Fibroblast of lung (primary cell): ENCODE measurements at regions not wholly inside any gene's neighbourhood (a gene's known extent, or its start where the extent isn't known, plus 50 kb on each side); places are given as distances from the start of the nearest gene placed in this dataset.

Experiments
- DNase-seq, 2 donors: peaks; one replicate each; pipeline versions ENCODE4 v3.0.0 to v3.0.0-alpha.2; 2010; ENCODE audit warnings: low read depth in 2 of 2
- H2AFZ ChIP-seq: 2 replicates; pipeline ENCODE4 v1.5.1; 2012; ENCODE audit warnings: low read length, control low read depth, inconsistent platforms
- H3K27ac ChIP-seq: 2 replicates; pipeline ENCODE4 v1.5.1; 2011; ENCODE audit warnings: low read length, control low read depth; ENCODE audit not compliant: insufficient read depth
- H3K27me3 ChIP-seq: 2 replicates; pipeline ENCODE4 v1.5.1; 2011; ENCODE audit warnings: mild to moderate bottlenecking, low read length; ENCODE audit not compliant: control insufficient read depth, insufficient read depth
- H3K36me3 ChIP-seq: 2 replicates; pipeline ENCODE4 v1.5.1; 2011; ENCODE audit warnings: low read length; ENCODE audit not compliant: control insufficient read depth, insufficient read depth
- H3K4me1 ChIP-seq: 2 replicates; pipeline ENCODE4 v1.5.1; 2011; ENCODE audit warnings: low read length; ENCODE audit not compliant: control insufficient read depth, insufficient read depth; ENCODE audit errors: extremely low read depth
- H3K4me2 ChIP-seq: 2 replicates; pipeline ENCODE4 v1.5.1; 2011; ENCODE audit warnings: low read length, control low read depth; ENCODE audit not compliant: insufficient read depth; ENCODE audit errors: extremely low read depth
- H3K4me3 ChIP-seq, 4 experiments: fragments of 200-600 bp in 1 of 4; sonication (generic) in 1 of 4; replicated peaks in 1 of 4; 2 replicates each; pipeline ENCODE4 v1.5.1; 2011 to 2016; ENCODE audit warnings: low read length in 4 of 4, low read depth in 3 of 4, mild to moderate bottlenecking in 3 of 4, control low read depth in 2 of 4, inconsistent platforms in 1 of 4, mixed read lengths in 1 of 4; ENCODE audit not compliant: insufficient read depth in 1 of 4; ENCODE audit errors: control extremely low read depth in 1 of 4
- H3K79me2 ChIP-seq: 2 replicates; pipeline ENCODE4 v1.5.1; 2012; ENCODE audit warnings: mild to moderate bottlenecking, low read length, inconsistent platforms; ENCODE audit not compliant: control insufficient read depth, insufficient read depth
- H3K9ac ChIP-seq: 2 replicates; pipeline ENCODE4 v1.5.1; 2011; ENCODE audit warnings: mild to moderate bottlenecking, low read length, control low read depth; ENCODE audit not compliant: insufficient read depth
- H3K9me3 ChIP-seq: 2 replicates; pipeline ENCODE4 v1.5.1; 2012; ENCODE audit warnings: low read depth, low read length; ENCODE audit not compliant: control insufficient read depth, insufficient read depth
- H4K20me1 ChIP-seq: 2 replicates; pipeline ENCODE4 v1.5.1; 2011; ENCODE audit warnings: low read length; ENCODE audit not compliant: control insufficient read depth, insufficient read depth; ENCODE audit errors: extremely low read depth
- EZH2 ChIP-seq: IDR thresholded peaks from 2 replicates; pipeline ENCODE4 v1.5.1; 2012; ENCODE audit warnings: low read length, control low read depth, mild to moderate bottlenecking; ENCODE audit errors: missing control alignments
- TF ChIP-seq, protein P1 (sequence below), 2 donors: IDR thresholded peaks in 1 of 2; conservative IDR thresholded peaks in 1 of 2; 1 replicate in 1 of 2; 2 replicates in 1 of 2; pipeline ENCODE4 v1.5.1; 2011 to 2012; ENCODE audit warnings: low read length in 2 of 2, control low read depth in 1 of 2, inconsistent platforms in 1 of 2, low read depth in 1 of 2, mild to moderate bottlenecking in 1 of 2

DNA sequence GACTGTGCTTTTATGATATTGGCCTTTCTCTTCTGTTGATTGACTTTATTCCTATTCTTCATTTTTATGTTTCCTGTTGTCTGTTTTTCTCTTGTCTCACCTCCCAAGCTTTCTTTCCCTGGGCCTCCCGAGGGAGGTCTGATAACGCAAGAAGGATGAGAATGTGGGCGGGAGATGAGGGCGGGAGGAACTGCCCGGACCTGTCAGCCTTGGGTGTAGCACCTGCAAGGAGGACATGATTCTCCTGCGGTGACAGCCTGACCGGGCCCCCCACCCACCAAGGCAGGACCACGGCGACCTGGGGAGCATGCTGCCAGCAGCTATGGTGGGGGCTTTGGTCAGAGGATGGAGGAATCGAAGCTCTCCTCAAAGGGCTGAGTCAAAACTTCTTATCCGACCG is 86.9 kb downstream of the PLEKHG1 start:
- no peaks in the 10 kb centered on the region for H3K27me3 ChIP-seq
- H2AFZ ChIP-seq, result no peak overlapping the region
- no peak for DNase-seq
- H3K4me2 ChIP-seq, result no peak overlapping the region
- no peaks in the 10 kb centered on the region for H4K20me1 ChIP-seq
- no peaks in the 10 kb centered on the region for H3K4me1 ChIP-seq
- no peaks in the 10 kb centered on the region for H3K9me3 ChIP-seq
- no peak overlapping the region for H3K4me3 ChIP-seq
- no peak overlapping the region for H3K27ac ChIP-seq
- no peaks in the 10 kb centered on the region for H3K79me2 ChIP-seq
- TF ChIP-seq, protein P1, sequence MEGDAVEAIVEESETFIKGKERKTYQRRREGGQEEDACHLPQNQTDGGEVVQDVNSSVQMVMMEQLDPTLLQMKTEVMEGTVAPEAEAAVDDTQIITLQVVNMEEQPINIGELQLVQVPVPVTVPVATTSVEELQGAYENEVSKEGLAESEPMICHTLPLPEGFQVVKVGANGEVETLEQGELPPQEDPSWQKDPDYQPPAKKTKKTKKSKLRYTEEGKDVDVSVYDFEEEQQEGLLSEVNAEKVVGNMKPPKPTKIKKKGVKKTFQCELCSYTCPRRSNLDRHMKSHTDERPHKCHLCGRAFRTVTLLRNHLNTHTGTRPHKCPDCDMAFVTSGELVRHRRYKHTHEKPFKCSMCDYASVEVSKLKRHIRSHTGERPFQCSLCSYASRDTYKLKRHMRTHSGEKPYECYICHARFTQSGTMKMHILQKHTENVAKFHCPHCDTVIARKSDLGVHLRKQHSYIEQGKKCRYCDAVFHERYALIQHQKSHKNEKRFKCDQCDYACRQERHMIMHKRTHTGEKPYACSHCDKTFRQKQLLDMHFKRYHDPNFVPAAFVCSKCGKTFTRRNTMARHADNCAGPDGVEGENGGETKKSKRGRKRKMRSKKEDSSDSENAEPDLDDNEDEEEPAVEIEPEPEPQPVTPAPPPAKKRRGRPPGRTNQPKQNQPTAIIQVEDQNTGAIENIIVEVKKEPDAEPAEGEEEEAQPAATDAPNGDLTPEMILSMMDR (conservative IDR thresholded peaks at IDR 0.05 in 1 of 2, IDR thresholded peaks at IDR 0.05 in 1 of 2; ENCODE audit: low read depth in 1 of 2, low read length in 2 of 2), result no peak
- no peak for TF ChIP-seq EZH2
- no peaks in the 10 kb centered on the region for H3K36me3 ChIP-seq
- no peak overlapping the region for H3K9ac ChIP-seq

- no peak overlapping the region for H3K4me2 ChIP-seq
- no peak overlapping the region for H3K9ac ChIP-seq
- H3K27ac ChIP-seq, result no peak overlapping the region
- no peaks in the 10 kb centered on the region for H3K36me3 ChIP-seq
- H3K4me3 ChIP-seq, result no peak overlapping the region
- H4K20me1 ChIP-seq, result no peaks in the 10 kb centered on the region
- no peak overlapping the region for H2AFZ ChIP-seq
- H3K9me3 ChIP-seq, result no peaks in the 10 kb centered on the region
- no peaks in the 10 kb centered on the region for H3K4me1 ChIP-seq
- H3K79me2 ChIP-seq, result no peaks in the 10 kb centered on the region
- TF ChIP-seq, protein P1 (conservative IDR thresholded peaks at IDR 0.05 in 1 of 2, IDR thresholded peaks at IDR 0.05 in 1 of 2; ENCODE audit: low read depth in 1 of 2, low read length in 2 of 2), result no peak
- TF ChIP-seq EZH2, result no peak
- DNase-seq, result no peak
- H3K27me3 ChIP-seq, result no peaks in the 10 kb centered on the region
Observed at GRCh38 chr6:150687508-150687907, 87.8 kb downstream of the PLEKHG1 start.

GRCh38 chr6:150689900-150690590 is 90.4 kb downstream of the PLEKHG1 start:
- Histone ChIP-seq H4K20me1 (no peaks in the 10 kb centered on the region), H3K36me3 (no peaks in the 10 kb centered on the region), H3K4me1 (no peaks in the 10 kb centered on the region), H3K4me2 (no peak overlapping the region), H3K79me2 (no peaks in the 10 kb centered on the region), H3K9ac (no peak overlapping the region), H3K4me3 (no peak overlapping the region), H3K9me3 (no peaks in the 10 kb centered on the region), H3K27me3 (no peaks in the 10 kb centered on the region), H3K27ac (no peak overlapping the region), H2AFZ (no peak overlapping the region)
- no peak for DNase-seq
- TF ChIP-seq EZH2, result no peak
- TF ChIP-seq, protein P1 (conservative IDR thresholded peaks at IDR 0.05 in 1 of 2, IDR thresholded peaks at IDR 0.05 in 1 of 2; ENCODE audit: low read depth in 1 of 2, low read length in 2 of 2), result no peak
